H1 (cell line): ENCODE measurements at regions not wholly inside any gene's neighbourhood (a gene's known extent, or its start where the extent isn't known, plus 50 kb on each side); places are given as distances from the start of the nearest gene placed in this dataset.

ENCODE experiments used
- EZH2 ChIP-seq: fragments of 200-600 bp; sonication (generic); IDR thresholded peaks from 2 replicates; pipeline ENCODE4 v1.7.1; 2012; ENCODE audit warnings: low read depth, mild to moderate bottlenecking, moderate library complexity, low read length, inconsistent platforms; ENCODE audit not compliant: severe bottlenecking
- POLR2AphosphoS5 ChIP-seq: IDR thresholded peaks from 2 replicates; pipeline ENCODE4 v1.6.1; 2011; ENCODE audit warnings: low read depth, low read length
- RXRA ChIP-seq: IDR thresholded peaks from 2 replicates; pipeline ENCODE4 v1.6.1; 2011; ENCODE audit warnings: low read depth, mild to moderate bottlenecking, low read length, moderate library complexity; ENCODE audit not compliant: insufficient read depth
- SRF ChIP-seq: IDR thresholded peaks from 2 replicates; pipeline ENCODE4 v1.6.1; 2011; ENCODE audit warnings: mild to moderate bottlenecking, low read depth, low read length, moderate library complexity

DNA sequence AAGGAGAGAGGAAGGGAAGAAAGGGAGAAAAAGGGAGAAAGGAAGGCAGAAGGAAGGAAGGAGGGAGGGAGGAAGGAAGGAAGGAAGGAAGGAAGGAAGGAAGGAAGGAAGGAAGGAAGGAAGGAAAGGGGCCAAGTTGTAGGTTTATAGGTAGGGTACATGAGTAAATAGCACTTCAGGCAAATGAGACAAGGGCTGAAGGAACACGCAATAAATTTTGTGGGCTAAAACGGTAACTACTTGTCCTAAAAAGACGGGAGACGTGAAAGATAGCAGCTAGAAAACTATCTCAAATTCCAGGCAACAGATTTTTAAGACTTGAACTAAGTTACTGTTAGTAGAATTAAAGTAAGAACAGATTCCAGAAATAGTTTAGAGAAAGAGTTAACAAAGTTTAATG, 129.3 kb upstream of the XIRP2 start:
- TF ChIP-seq POLR2AphosphoS5 = no peak
- TF ChIP-seq SRF = no peak
- no peak for TF ChIP-seq RXRA
- no peak for TF ChIP-seq EZH2
